T-helper 17 cell (primary cell): ENCODE measurements at regions not wholly inside any gene's neighbourhood (a gene's known extent, or its start where the extent isn't known, plus 50 kb on each side); places are given as distances from the start of the nearest gene placed in this dataset.
"Not testable (repeated sequence)": the region's sequence is repeated elsewhere in the genome, so short reads cannot be mapped to it uniquely, and the experiment has no call there.

Experiments
- ATAC-seq: fragments of 150-1000 bp; cut with Tn5 transposase; 2 replicates; pipeline ENCODE4 v1.10.0; 2021; ENCODE audit warnings: mild to moderate bottlenecking, moderate library complexity
- DNase-seq, 3 donors: peaks; one replicate each; pipeline versions ENCODE4 v3.0.0 to v3.0.0-alpha.2; 2020 to 2021
- H3K9me3 ChIP-seq: one replicate; pipeline ENCODE4 v1.7.0; 2013; ENCODE audit warnings: low read length, mild to moderate bottlenecking; ENCODE audit not compliant: control insufficient read depth, poor library complexity, severe bottlenecking
- H3K27ac Mint-ChIP-seq: one replicate; pipeline ENCODE4 v1.8.0; 2022; ENCODE audit warnings: mild to moderate bottlenecking, moderate library complexity, mixed read lengths
- H3K27me3 Mint-ChIP-seq: one replicate; pipeline ENCODE4 v1.8.0; 2022; ENCODE audit warnings: mixed read lengths
- H3K36me3 Mint-ChIP-seq: one replicate; pipeline ENCODE4 v1.8.0; 2022; ENCODE audit warnings: low read depth, mixed read lengths
- H3K4me1 Mint-ChIP-seq: one replicate; pipeline ENCODE4 v1.8.0; 2022; ENCODE audit warnings: mild to moderate bottlenecking, mixed read lengths
- H3K4me3 Mint-ChIP-seq: one replicate; pipeline ENCODE4 v1.8.0; 2022; ENCODE audit warnings: mild to moderate bottlenecking, moderate library complexity, mixed read lengths

DNA sequence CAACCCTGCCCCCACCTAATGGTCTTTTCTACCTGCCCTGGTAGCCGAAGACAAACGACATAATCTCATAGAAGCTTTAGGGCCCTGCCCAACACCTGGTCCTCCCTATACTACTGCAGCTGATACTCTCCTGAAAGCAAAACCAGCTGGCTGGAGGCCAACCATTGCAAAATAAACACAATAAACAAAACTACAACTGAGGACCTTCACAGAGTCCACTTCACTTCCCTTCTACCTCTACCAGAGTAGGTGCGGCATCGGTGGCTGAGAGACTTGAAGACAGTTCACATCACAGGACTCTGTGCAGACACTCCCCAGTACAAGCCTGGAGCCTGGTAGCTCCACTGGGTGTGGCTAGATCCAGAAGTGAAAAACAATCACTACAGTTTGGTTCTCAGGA is 476.2 kb downstream of the MMUT start:
- no peaks in the 10 kb centered on the region for H3K27me3 Mint-ChIP-seq
- no peak overlapping the region for H3K27ac Mint-ChIP-seq
- no peaks in the 10 kb centered on the region for H3K4me1 Mint-ChIP-seq
- peaks cover 2% of the 10 kb centered on the region for H3K9me3 ChIP-seq
- H3K4me3 Mint-ChIP-seq, result no peak overlapping the region
- no peak for DNase-seq
- ATAC-seq, result no peak
- peaks cover 3% of the 10 kb centered on the region for H3K36me3 Mint-ChIP-seq

DNA sequence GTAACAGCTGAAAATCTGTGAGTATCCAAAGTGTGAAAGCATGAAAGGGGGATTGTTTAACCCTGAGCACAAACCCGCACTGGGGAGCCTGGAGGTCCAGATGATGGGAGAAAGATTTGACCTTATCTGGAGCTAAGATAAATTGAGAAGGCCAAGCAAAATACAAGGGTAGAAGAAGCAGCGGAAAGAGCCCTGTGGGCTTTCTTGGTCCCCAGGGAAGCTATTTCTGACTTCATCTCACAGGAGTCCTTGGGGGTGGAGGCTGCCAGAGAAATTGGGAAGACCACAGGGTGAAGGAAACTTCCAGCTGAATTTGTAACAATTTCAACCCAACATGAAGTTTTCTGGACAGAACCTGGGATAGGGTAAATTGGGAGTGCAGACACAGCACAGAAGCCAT is 476.9 kb downstream of the MMUT start:
- H3K4me1 Mint-ChIP-seq, result no peaks in the 10 kb centered on the region
- no peak for DNase-seq
- H3K27me3 Mint-ChIP-seq, result no peaks in the 10 kb centered on the region
- H3K36me3 Mint-ChIP-seq, result peaks cover 3% of the 10 kb centered on the region
- peaks cover 2% of the 10 kb centered on the region for H3K9me3 ChIP-seq
- no peak for ATAC-seq
- no peak overlapping the region for H3K27ac Mint-ChIP-seq
- no peak overlapping the region for H3K4me3 Mint-ChIP-seq

DNA sequence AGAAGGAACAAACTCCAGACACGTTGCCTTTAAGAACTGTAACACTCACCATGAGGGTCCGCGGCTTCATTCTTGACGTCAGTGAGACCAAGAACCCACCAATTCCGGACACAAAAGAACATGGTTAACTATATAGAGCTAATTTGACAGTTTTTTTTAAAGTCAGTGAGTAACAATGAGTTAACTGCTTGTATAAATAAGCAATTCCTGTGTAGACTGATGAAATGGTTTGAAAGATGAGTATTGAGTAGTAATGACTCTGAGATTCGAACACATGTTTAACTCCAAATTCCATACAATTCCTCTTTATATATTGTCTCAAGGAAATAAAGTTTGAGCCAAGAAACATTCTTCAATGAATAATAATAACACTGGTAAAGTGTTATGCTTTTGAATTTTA is 478.0 kb downstream of the MMUT start:
- Mint-ChIP-seq H3K4me1 (no peaks in the 10 kb centered on the region), H3K27ac (no peak overlapping the region), H3K36me3 (peaks cover 3% of the 10 kb centered on the region), H3K4me3 (no peak overlapping the region), H3K27me3 (no peaks in the 10 kb centered on the region)
- DNase-seq, result no peak
- H3K9me3 ChIP-seq, result peaks cover 2% of the 10 kb centered on the region
- ATAC-seq, result no peak

DNA sequence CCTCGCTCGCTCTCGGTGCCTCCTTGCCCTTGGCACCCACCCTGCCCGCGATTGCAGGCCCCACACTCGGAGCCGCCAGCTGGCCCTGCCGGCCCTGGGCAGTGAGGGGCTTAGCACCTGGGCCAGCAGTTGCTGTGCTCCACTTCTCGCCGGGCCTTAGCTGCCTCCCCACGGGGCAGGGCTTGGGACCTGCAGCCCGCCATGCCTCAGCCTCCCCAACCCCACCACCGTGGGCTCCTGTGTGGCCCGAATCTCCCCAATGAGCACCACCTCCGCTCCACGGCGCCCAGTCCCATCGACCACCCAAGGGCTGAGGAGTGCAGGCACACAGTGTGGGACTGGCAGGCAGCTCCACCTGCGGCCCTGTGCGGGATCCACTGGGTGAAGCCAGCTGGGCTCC is 479.1 kb downstream of the MMUT start:
- not testable (repeated sequence) for H3K27me3 Mint-ChIP-seq

DNA sequence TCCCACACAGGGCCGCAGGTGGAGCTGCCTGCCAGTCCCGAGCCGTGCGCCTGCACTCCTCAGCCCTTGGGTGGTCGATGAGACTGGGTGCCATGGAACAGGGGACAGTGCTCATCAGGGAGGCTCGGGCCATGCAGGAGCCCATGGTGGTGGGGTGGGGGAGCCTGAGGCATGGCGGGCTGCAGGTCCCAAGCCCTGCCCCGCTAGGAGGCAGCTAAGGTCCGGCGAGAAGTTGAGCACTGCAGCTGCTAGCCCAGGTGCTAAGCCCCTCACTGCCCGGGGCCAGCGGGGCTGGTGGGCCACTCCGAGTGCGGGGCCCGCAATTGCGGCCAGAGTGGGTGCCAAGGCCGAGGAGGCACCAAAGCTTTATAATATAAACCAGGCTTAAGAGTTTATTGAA is 479.7 kb downstream of the MMUT start:
- Mint-ChIP-seq H3K4me3 (no peak overlapping the region), H3K4me1 (no peaks in the 10 kb centered on the region), H3K27me3 (no peaks in the 10 kb centered on the region), H3K36me3 (peaks cover 3% of the 10 kb centered on the region), H3K27ac (no peak overlapping the region)
- ATAC-seq, result no peak
- no peak for DNase-seq
- H3K9me3 ChIP-seq, result peaks cover 2% of the 10 kb centered on the region

More for the DNA sequence above, 479.1 kb downstream of the MMUT start:
- not testable (repeated sequence) for H3K9me3 ChIP-seq, H3K4me1 Mint-ChIP-seq, ATAC-seq, DNase-seq, H3K27ac Mint-ChIP-seq, H3K4me3 Mint-ChIP-seq, H3K36me3 Mint-ChIP-seq

DNA sequence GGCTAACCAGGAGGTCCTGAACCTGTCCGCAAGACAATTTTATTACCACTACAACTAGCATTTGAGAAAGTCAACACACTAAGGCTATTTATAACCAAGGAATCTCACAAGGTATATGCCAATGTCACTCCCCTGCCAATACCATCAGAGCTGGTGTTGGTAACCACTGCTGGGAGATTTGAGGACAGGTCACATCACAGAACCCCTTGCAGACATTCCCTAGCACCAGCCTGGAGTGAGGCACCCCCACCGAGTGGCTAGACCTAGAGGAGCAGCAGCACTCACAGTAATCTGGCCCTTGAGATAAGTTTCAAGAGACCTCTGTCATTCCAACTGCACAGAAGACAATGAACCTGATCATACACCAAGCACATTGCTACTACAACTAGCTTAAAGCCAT is 483.2 kb downstream of the MMUT start:
- Mint-ChIP-seq H3K4me1 (no peaks in the 10 kb centered on the region), H3K27ac (no peak overlapping the region), H3K36me3 (peaks cover 3% of the 10 kb centered on the region), H3K4me3 (no peak overlapping the region), H3K27me3 (no peaks in the 10 kb centered on the region)
- no peak for DNase-seq
- no peak for ATAC-seq
- no peaks in the 10 kb centered on the region for H3K9me3 ChIP-seq

DNA sequence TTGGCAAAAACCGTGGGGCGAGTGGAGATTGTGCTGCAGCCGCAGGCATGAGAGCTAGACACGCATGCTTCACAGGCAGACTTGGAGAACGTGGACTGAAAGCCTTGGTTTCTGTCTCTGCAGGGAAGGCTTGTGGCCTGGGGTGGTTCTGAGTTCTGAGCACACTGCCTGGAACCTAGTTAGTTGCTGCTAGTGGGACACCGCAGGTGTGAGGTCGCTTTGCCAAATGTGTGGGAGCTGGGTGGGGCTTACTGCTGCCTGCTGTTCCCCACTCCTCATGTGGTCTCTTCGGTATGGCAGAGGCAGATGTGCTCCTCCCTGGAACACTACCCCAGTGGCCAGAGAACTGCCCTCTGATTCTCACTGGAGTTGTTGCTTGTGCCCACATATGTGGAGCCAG is 484.0 kb downstream of the MMUT start:
- no peaks in the 10 kb centered on the region for H3K27me3 Mint-ChIP-seq
- ATAC-seq, result no peak

DNA sequence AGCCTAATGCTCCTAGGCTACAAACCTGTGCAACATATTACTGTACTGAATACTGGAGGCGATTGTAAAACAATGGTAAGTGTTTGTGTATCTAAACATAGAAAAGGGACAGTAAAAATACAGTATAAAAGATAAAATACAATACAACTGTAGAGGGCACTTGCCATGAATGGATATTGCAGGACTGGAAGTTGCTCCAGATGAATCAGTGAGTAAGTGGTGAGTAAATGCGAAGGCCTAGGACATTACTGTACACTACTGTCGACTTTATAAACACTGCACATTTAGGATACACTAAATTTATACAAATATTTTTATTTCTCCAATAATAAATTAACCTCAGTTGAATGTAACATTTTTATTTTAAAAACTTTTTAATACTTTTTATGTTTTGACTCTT is 485.0 kb downstream of the MMUT start:
- no peaks in the 10 kb centered on the region for H3K9me3 ChIP-seq
- H3K4me3 Mint-ChIP-seq, result no peak overlapping the region
- H3K36me3 Mint-ChIP-seq, result peaks cover 3% of the 10 kb centered on the region
- ATAC-seq (no peak), DNase-seq (no peak)
- no peaks in the 10 kb centered on the region for H3K4me1 Mint-ChIP-seq
- no peaks in the 10 kb centered on the region for H3K27me3 Mint-ChIP-seq
- no peak overlapping the region for H3K27ac Mint-ChIP-seq

More for the DNA sequence above, 484.0 kb downstream of the MMUT start:
- H3K9me3 ChIP-seq, result no peaks in the 10 kb centered on the region
- no peak overlapping the region for H3K27ac Mint-ChIP-seq
- no peaks in the 10 kb centered on the region for H3K4me1 Mint-ChIP-seq
- no peak for DNase-seq
- peaks cover 3% of the 10 kb centered on the region for H3K36me3 Mint-ChIP-seq
- H3K4me3 Mint-ChIP-seq, result no peak overlapping the region

DNA sequence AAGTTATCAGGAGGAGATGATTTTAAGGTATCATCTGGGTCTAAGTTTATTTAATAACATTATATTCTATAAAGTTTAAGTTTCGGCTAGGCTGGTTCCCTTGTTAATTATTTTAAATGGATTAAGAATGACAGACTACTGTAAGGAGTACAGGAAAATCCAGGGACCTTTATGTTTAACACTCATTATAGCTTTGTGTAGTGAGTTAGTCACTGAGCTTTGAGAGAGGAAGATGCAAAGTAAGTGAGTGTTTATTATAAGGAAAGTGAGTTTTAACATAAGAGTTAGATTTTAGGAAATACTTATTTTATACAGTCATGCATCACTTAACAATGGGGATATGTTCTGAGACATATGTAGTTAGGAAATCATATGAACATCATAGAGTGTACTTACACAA is 485.5 kb downstream of the MMUT start:
- H3K4me1 Mint-ChIP-seq, result no peaks in the 10 kb centered on the region
- no peak for ATAC-seq
- H3K27me3 Mint-ChIP-seq, result no peaks in the 10 kb centered on the region
- no peak overlapping the region for H3K27ac Mint-ChIP-seq
- no peak overlapping the region for H3K4me3 Mint-ChIP-seq
- H3K9me3 ChIP-seq, result no peaks in the 10 kb centered on the region
- peaks cover 2% of the 10 kb centered on the region for H3K36me3 Mint-ChIP-seq
- no peak for DNase-seq

DNA sequence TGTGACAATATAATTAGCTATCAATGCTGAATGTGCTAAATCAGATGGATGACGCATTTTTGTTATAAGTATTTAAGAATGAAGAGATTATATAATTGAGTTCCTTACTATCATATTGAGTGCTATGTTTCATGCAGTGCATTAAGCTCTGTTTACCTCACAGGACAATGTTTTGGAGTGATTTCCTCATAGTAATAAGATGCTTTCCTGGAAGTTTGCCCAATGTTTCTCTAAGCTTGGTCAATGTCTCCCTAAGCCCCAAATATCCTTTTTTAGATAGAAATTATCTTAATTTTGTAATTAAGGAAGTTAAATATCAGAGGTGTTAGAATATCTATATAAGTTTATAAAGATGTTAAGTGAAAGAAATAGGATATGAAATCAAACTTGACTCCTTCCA is 489.6 kb downstream of the MMUT start:
- H3K9me3 ChIP-seq, result no peaks in the 10 kb centered on the region
- ATAC-seq, result no peak
- H3K36me3 Mint-ChIP-seq, result no peaks in the 10 kb centered on the region
- DNase-seq, result no peak
- H3K27me3 Mint-ChIP-seq, result no peaks in the 10 kb centered on the region
- H3K4me1 Mint-ChIP-seq, result no peaks in the 10 kb centered on the region
- H3K27ac Mint-ChIP-seq, result no peak overlapping the region
- no peak overlapping the region for H3K4me3 Mint-ChIP-seq

DNA sequence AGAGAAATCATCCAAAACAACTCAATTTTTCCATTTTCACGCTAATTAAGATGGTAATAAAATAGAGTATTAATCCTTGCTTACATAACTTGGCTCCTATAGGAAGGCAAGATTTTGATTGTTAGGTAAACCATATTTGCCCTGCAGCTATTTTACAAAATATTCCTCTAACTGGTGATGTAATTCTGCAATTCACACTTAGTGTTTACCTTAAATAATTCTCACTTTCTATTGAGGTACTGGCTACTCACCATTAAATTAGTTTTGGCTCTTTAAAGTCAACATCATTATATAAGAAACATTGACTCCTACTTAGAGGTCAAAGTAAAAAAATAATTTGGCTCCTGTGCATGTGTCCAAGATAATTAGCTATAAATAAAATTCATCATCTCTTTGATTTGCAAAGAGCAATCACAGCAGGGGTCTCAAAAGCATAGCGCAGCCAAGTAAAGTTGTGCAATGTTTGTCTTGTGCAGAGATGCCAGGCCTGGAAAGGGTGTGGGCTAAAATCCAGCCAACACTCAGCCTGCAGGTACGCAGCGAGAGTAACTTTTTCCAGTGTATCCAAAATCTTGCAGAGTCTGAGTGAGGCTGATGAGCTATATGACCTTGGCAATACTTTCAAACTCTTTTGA is 501.2 kb downstream of the MMUT start:
- no peaks in the 10 kb centered on the region for H3K36me3 Mint-ChIP-seq
- H3K27me3 Mint-ChIP-seq, result no peaks in the 10 kb centered on the region
- ATAC-seq, result no peak
- no peak for DNase-seq
- H3K4me3 Mint-ChIP-seq, result no peak overlapping the region
- H3K9me3 ChIP-seq, result no peaks in the 10 kb centered on the region
- H3K4me1 Mint-ChIP-seq, result no peaks in the 10 kb centered on the region
- H3K27ac Mint-ChIP-seq, result no peak overlapping the region

DNA sequence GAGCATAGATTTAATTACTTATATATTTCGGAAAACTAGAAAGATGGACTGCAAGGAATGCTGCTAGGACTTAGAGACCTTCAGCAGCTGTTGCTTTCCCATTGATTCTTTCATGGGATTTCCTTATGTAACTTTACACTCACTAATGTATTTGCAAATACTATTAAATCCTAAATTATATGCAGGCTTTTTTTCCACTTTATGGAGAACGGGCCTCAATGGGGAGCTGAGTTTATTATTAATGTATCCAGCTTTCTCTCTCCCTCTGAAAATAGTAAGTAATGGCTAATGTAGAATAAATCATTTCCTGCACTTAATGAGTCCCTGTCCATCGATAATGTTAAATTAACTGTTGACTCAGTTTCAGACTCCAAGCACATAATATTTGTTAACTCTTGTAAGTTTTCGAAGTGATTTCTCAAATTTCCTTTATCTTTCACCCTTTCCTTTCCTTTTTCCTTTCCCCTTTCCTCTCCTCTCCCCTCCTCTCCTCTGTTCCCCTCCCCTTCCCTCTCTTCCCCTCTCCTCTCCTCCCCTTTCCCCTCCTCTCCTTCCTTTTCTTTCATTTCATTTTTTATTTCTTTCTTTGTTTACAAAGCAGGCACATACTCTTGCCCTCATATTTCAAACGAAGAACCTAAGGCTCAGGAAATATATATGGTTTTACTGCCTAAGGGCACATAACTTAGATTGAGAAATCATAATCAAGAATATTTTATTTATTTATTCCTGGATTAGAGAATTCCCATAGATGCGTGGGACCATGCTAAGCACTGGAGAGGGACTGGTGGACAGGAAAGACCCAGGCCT is 503.6 kb downstream of the MMUT start:
- no peak for DNase-seq
- no peaks in the 10 kb centered on the region for H3K27me3 Mint-ChIP-seq
- H3K4me1 Mint-ChIP-seq, result no peaks in the 10 kb centered on the region
- no peak overlapping the region for H3K4me3 Mint-ChIP-seq
- H3K9me3 ChIP-seq, result no peaks in the 10 kb centered on the region
- H3K36me3 Mint-ChIP-seq, result no peaks in the 10 kb centered on the region
- H3K27ac Mint-ChIP-seq, result no peak overlapping the region
- no peak for ATAC-seq

DNA sequence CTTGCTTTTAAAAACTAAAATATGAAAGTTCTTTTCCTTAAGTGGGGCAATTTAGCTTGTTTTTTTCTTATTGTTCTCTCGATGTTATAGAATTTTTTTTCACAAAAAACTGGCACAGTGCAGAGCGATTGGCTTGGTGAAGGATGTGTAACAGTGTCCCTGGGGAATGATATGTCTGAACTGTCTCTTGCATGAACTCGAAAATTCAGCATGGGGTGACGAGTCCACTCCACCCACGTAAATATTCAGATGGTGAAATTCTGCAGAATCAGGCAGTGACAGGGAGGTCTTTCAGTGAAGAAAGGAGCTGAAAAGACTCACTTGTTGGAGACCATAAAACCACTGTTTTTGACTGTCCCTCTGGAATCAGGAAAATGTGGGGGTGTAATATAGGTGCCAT is 505.3 kb downstream of the MMUT start:
- no peaks in the 10 kb centered on the region for H3K9me3 ChIP-seq
- H3K27me3 Mint-ChIP-seq, result no peaks in the 10 kb centered on the region
- ATAC-seq, result no peak
- H3K36me3 Mint-ChIP-seq, result no peaks in the 10 kb centered on the region
- no peak for DNase-seq
- H3K27ac Mint-ChIP-seq, result no peak overlapping the region
- no peak overlapping the region for H3K4me3 Mint-ChIP-seq
- no peaks in the 10 kb centered on the region for H3K4me1 Mint-ChIP-seq

DNA sequence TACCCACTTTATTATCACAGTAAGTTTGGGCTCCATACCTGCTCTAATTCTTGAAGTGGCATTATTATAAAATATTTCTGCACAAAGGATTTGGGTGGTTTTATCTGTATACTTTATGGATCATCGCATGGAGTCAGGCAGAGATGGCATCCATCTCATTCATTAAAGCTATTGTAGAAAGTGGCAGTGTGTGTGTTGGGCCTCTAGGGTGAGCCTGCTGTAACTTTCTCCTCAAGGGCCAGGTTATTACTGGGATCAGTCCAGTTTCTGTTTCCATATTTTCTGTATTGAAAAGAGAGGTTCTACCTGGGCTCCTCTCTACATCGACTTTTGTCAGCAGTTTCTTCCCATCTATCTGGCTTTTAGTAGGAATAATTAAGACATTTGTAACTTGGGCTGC is 511.1 kb downstream of the MMUT start:
- H3K9me3 ChIP-seq, result no peaks in the 10 kb centered on the region
- ATAC-seq (no peak), DNase-seq (no peak)
- H3K36me3 Mint-ChIP-seq, result no peaks in the 10 kb centered on the region
- H3K4me3 Mint-ChIP-seq, result no peak overlapping the region
- no peaks in the 10 kb centered on the region for H3K27me3 Mint-ChIP-seq
- no peak overlapping the region for H3K27ac Mint-ChIP-seq
- H3K4me1 Mint-ChIP-seq, result no peaks in the 10 kb centered on the region
